H9 (cell line): ENCODE measurements at regions not wholly inside any gene's neighbourhood (a gene's known extent, or its start where the extent isn't known, plus 50 kb on each side); places are given as distances from the start of the nearest gene placed in this dataset.

Source experiments
- DNase-seq: peaks from one replicate; pipeline ENCODE4 v3.0.0-alpha.2; 2017
- H2AFZ ChIP-seq: one replicate; pipeline ENCODE4 v1.6.1; 2013; ENCODE audit warnings: mild to moderate bottlenecking, low read length, control low read depth, moderate library complexity
- H2AK5ac ChIP-seq: 2 replicates; pipeline ENCODE4 v1.6.1; 2013; ENCODE audit warnings: low read length, control low read depth, mixed read lengths; ENCODE audit not compliant: insufficient read length
- H2BK120ac ChIP-seq: one replicate; pipeline ENCODE4 v1.6.1; 2013; ENCODE audit warnings: low read depth, mild to moderate bottlenecking, low read length, control low read depth, inconsistent platforms; ENCODE audit not compliant: poor library complexity, severe bottlenecking
- H2BK12ac ChIP-seq: 2 replicates; pipeline ENCODE4 v1.6.1; 2013; ENCODE audit warnings: low read length, control low read depth, mixed read lengths, low read depth; ENCODE audit not compliant: insufficient read length
- H2BK15ac ChIP-seq: 2 replicates; pipeline ENCODE4 v1.6.1; 2013; ENCODE audit warnings: low read depth, low read length, control low read depth
- H2BK20ac ChIP-seq: one replicate; pipeline ENCODE4 v1.6.1; 2013; ENCODE audit warnings: low read depth, mild to moderate bottlenecking, low read length, control low read depth, inconsistent platforms; ENCODE audit not compliant: poor library complexity, severe bottlenecking
- H2BK5ac ChIP-seq: 2 replicates; pipeline ENCODE4 v1.6.1; 2013; ENCODE audit warnings: low read length, control low read depth, mixed read lengths; ENCODE audit not compliant: insufficient read length
- H3K14ac ChIP-seq: 2 replicates; pipeline ENCODE4 v1.6.1; 2013; ENCODE audit warnings: low read length, control low read depth; ENCODE audit not compliant: insufficient read depth
- H3K18ac ChIP-seq: 2 replicates; pipeline ENCODE4 v1.6.1; 2013; ENCODE audit warnings: low read depth, mild to moderate bottlenecking, mixed read lengths, low read length, control low read depth; ENCODE audit not compliant: insufficient read length
- H3K23ac ChIP-seq: 2 replicates; pipeline ENCODE4 v1.6.1; 2013; ENCODE audit warnings: low read length, control low read depth, mixed read lengths, low read depth; ENCODE audit not compliant: insufficient read length
- H3K23me2 ChIP-seq: 2 replicates; pipeline ENCODE4 v1.6.1; 2013; ENCODE audit warnings: low read depth, mild to moderate bottlenecking, mixed read lengths, low read length, control low read depth; ENCODE audit not compliant: insufficient read length, poor library complexity, severe bottlenecking
- H3K27ac ChIP-seq: 2 replicates; pipeline ENCODE4 v1.5.1; 2013; ENCODE audit warnings: low read length, control low read depth, mixed read lengths, low read depth; ENCODE audit not compliant: insufficient read length
- H3K27me3 ChIP-seq: 2 replicates; pipeline ENCODE4 v1.6.1; 2013; ENCODE audit warnings: low read length, control low read depth, inconsistent platforms; ENCODE audit not compliant: insufficient read depth
- H3K4ac ChIP-seq: 2 replicates; pipeline ENCODE4 v1.6.1; 2013; ENCODE audit warnings: low read depth, mild to moderate bottlenecking, control low read depth, inconsistent platforms, low read length, moderate library complexity
- H3K4me1 ChIP-seq: 2 replicates; pipeline ENCODE4 v1.6.1; 2013; ENCODE audit warnings: low read length, control low read depth, inconsistent platforms; ENCODE audit not compliant: insufficient read depth
- H3K4me2 ChIP-seq: 2 replicates; pipeline ENCODE4 v1.6.1; 2013; ENCODE audit warnings: low read length, control low read depth, mixed read lengths; ENCODE audit not compliant: insufficient read length, insufficient read depth
- H3K56ac ChIP-seq: 2 replicates; pipeline ENCODE4 v1.6.1; 2013; ENCODE audit warnings: low read depth, mild to moderate bottlenecking, mixed read lengths, low read length, control low read depth; ENCODE audit not compliant: insufficient read length
- H3K79me1 ChIP-seq: 2 replicates; pipeline ENCODE4 v1.6.1; 2013; ENCODE audit warnings: low read depth, mild to moderate bottlenecking, moderate library complexity, low read length, control low read depth, inconsistent platforms; ENCODE audit not compliant: insufficient read depth, poor library complexity, severe bottlenecking
- H3K79me2 ChIP-seq: 2 replicates; pipeline ENCODE4 v1.6.1; 2013; ENCODE audit warnings: low read length, control low read depth, inconsistent platforms; ENCODE audit not compliant: insufficient read depth
- H3K9ac ChIP-seq: 2 replicates; pipeline ENCODE4 v1.6.1; 2013; ENCODE audit warnings: low read length, control low read depth, mixed read lengths; ENCODE audit not compliant: insufficient read length; ENCODE audit errors: extremely low read depth
- H3K9me3 ChIP-seq: one replicate; pipeline ENCODE4 v1.6.1; 2013; ENCODE audit warnings: low read depth, low read length, inconsistent platforms; ENCODE audit not compliant: control insufficient read depth
- H3T11ph ChIP-seq: one replicate; pipeline ENCODE4 v1.6.1; 2013; ENCODE audit warnings: mild to moderate bottlenecking, low read length, control low read depth, inconsistent platforms
- H4K20me1 ChIP-seq: one replicate; pipeline ENCODE4 v1.6.1; 2013; ENCODE audit not compliant: control insufficient read depth, insufficient read length, insufficient read depth
- H4K5ac ChIP-seq: 2 replicates; pipeline ENCODE4 v1.6.1; 2013; ENCODE audit warnings: low read depth, mild to moderate bottlenecking, mixed read lengths, low read length, control low read depth; ENCODE audit not compliant: insufficient read length
- H4K8ac ChIP-seq: replicated peaks from 2 replicates; pipeline ENCODE4 v1.6.1; 2013; ENCODE audit warnings: low read length, control low read depth, mixed read lengths, low read depth; ENCODE audit not compliant: insufficient read length
- H4K91ac ChIP-seq: 2 replicates; pipeline ENCODE4 v1.6.1; 2013; ENCODE audit warnings: low read depth, mild to moderate bottlenecking, moderate library complexity, mixed read lengths, low read length, control low read depth; ENCODE audit not compliant: insufficient read length
- H3K27ac Mint-ChIP-seq, 3 experiments: 2 replicates in 2 of 3; 3 replicates in 1 of 3; pipeline ENCODE4 v1.8.0; 2020 to 2021; ENCODE audit warnings: mixed read lengths in 3 of 3, mild to moderate bottlenecking in 1 of 3, moderate library complexity in 1 of 3
- H3K27me3 Mint-ChIP-seq: 2 replicates; pipeline ENCODE4 v1.8.0; 2021; ENCODE audit warnings: low read depth, mild to moderate bottlenecking, moderate library complexity, mixed read lengths
- H3K36me3 Mint-ChIP-seq, 3 experiments: 2 replicates in 2 of 3; 3 replicates in 1 of 3; pipeline ENCODE4 v1.8.0; 2020 to 2021; ENCODE audit warnings: low read depth in 3 of 3, mixed read lengths in 3 of 3; ENCODE audit not compliant: insufficient read depth in 1 of 3
- H3K4me1 Mint-ChIP-seq, 2 experiments: 2 replicates each; pipeline ENCODE4 v1.8.0; 2020; ENCODE audit warnings: mixed read lengths in 2 of 2
- H3K4me3 Mint-ChIP-seq, 2 experiments: 2 replicates in 1 of 2; 3 replicates in 1 of 2; pipeline ENCODE4 v1.8.0; 2020 to 2021; ENCODE audit warnings: mild to moderate bottlenecking in 2 of 2, mixed read lengths in 2 of 2, moderate library complexity in 1 of 2
- H3K9me3 Mint-ChIP-seq, 2 experiments: 2 replicates in 1 of 2; 3 replicates in 1 of 2; pipeline ENCODE4 v1.8.0; 2020; ENCODE audit warnings: mild to moderate bottlenecking in 2 of 2, mixed read lengths in 2 of 2, moderate library complexity in 1 of 2
- WGBS: extraction: QIAGEN DNeasy Blood & Tissue Kit; methylation state at CpG from one replicate; pipeline ENCODE4 v1.1.7; 2013; ENCODE audit warnings: missing lambda C conversion rate, low lambda C conversion rate, mixed read lengths; ENCODE audit not compliant: insufficient read length; ENCODE audit errors: extremely low coverage; 5-methylcytosine and 5-hydroxymethylcytosine counted together
- TF ChIP-seq, protein P1 (sequence below): fragments of 200-600 bp; sonication (generic); conservative IDR thresholded peaks from 3 replicates; pipeline ENCODE4 v1.8.0; 2021; ENCODE audit warnings: antibody characterized with exemption, mild to moderate bottlenecking

DNA sequence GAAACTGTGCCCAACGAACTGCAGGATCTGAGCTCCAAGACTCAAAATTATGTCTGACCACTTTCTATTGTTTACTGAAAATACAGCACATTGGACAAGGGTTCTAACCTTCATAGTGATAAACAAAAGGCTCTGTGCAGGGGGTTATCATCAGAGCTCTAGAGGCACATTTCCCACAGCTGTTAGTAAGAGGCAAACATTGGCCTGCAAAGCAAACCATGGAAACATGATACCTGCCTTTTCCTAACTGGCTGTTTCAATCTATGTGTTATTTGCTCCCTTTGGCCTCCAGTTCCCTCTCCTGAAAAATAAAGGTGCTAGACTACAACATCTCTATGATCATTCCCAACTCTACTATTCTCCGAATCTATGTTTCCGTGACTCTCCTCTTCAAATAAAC is 159.7 kb upstream of the ARHGEF26 start:
- no peak overlapping the region for H2BK120ac ChIP-seq
- no peak overlapping the region for H2AFZ ChIP-seq
- Mint-ChIP-seq H3K9me3 (peaks cover 2 to 3% of the 10 kb centered on the region in 2 experiments; a peak in 2 of 5 replicates), H3K4me1 (peaks cover 9 to 10% of the 10 kb centered on the region in 2 experiments), H3K36me3 (no peaks in the 10 kb centered on the region), H3K4me3 (no peak overlapping the region), H3K27ac (no peak overlapping the region), H3K27me3 (no peaks in the 10 kb centered on the region)
- no peak overlapping the region for H3K4me2 ChIP-seq
- no peaks in the 10 kb centered on the region for H3K23me2 ChIP-seq
- H4K8ac ChIP-seq, result no peak overlapping the region
- H3K27ac ChIP-seq, result no peak overlapping the region
- H3K23ac ChIP-seq, result no peak overlapping the region
- H2BK20ac ChIP-seq, result no peak overlapping the region
- no peak overlapping the region for H4K91ac ChIP-seq
- H2BK5ac ChIP-seq, result no peak overlapping the region
- no peaks in the 10 kb centered on the region for H3K79me2 ChIP-seq
- DNase-seq, result no peak
- no peak overlapping the region for H3K4ac ChIP-seq
- H3K56ac ChIP-seq, result no peak overlapping the region
- H3K9ac ChIP-seq, result no peak overlapping the region
- no peak overlapping the region for H3T11ph ChIP-seq
- no peaks in the 10 kb centered on the region for H3K9me3 ChIP-seq
- H3K4me1 ChIP-seq, result no peaks in the 10 kb centered on the region
- no peak overlapping the region for H4K5ac ChIP-seq
- no peaks in the 10 kb centered on the region for H3K79me1 ChIP-seq
- TF ChIP-seq, protein P1, sequence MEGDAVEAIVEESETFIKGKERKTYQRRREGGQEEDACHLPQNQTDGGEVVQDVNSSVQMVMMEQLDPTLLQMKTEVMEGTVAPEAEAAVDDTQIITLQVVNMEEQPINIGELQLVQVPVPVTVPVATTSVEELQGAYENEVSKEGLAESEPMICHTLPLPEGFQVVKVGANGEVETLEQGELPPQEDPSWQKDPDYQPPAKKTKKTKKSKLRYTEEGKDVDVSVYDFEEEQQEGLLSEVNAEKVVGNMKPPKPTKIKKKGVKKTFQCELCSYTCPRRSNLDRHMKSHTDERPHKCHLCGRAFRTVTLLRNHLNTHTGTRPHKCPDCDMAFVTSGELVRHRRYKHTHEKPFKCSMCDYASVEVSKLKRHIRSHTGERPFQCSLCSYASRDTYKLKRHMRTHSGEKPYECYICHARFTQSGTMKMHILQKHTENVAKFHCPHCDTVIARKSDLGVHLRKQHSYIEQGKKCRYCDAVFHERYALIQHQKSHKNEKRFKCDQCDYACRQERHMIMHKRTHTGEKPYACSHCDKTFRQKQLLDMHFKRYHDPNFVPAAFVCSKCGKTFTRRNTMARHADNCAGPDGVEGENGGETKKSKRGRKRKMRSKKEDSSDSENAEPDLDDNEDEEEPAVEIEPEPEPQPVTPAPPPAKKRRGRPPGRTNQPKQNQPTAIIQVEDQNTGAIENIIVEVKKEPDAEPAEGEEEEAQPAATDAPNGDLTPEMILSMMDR, result no peak
- no peak overlapping the region for H2BK15ac ChIP-seq
- H3K27me3 ChIP-seq, result no peaks in the 10 kb centered on the region
- no peak overlapping the region for H3K14ac ChIP-seq
- H2AK5ac ChIP-seq, result no peak overlapping the region
- peaks cover 2% of the 10 kb centered on the region for H4K20me1 ChIP-seq
- H3K18ac ChIP-seq, result no peak overlapping the region
- WGBS, result no CpG with 5 or more reads among the region's 3 CpGs
- H2BK12ac ChIP-seq, result no peak overlapping the region
